ENCODE measurements at regions not wholly inside any gene's neighbourhood (a gene's known extent, or its start where the extent isn't known, plus 50 kb on each side); places are given as distances from the start of the nearest gene placed in this dataset.
A peak's percentile ranks its signal among the peaks of the same experiment; 100 is the strongest.

DNA sequence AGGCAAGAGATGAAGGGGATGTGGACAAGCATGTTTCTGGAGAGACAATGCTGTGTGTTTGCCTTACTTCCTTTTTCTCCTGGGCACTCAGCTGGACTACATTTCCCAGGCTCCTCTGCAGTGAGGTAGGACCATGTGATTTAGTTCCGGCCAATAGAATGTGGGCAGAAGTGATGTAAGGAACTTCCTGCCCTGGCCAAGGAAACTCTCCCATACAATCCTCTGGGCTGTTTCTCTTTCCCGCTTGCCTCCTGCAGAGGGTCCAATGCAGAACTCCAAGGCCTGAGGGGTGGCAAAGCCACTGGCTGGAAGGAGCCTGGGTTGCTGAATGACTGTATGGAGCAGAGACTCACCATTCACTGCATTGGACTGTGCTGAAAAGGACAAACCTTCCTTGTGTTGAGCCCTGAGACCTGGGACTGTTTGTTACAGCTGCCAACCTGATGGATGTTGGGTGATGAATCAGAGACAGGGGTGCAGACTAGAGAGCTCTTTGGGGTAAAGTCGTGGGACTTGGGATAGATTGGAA, 82.7 kb upstream of the SLC6A6 start:
- no peaks in the 10 kb centered on the region for H3K36me3 Mint-ChIP-seq
- H3K4me3 Mint-ChIP-seq, result no peak overlapping the region
- Histone ChIP-seq H3K36me3 (ENCODE audit: insufficient read depth, low read length) (no peaks in the 10 kb centered on the region), H3K9me3 (ENCODE audit: control insufficient read depth in 1 of 2, low read length in 2 of 2) (peaks cover 0 to 4% of the 10 kb centered on the region in 2 donors), H3K27me3 (ENCODE audit: insufficient read depth, low read length) (no peaks in the 10 kb centered on the region), H3K4me3 (ENCODE audit: low read length in 2 of 2) (no peak overlapping the region), H3K4me1 (ENCODE audit: insufficient read depth, low read length) (no peaks in the 10 kb centered on the region), H3K27ac (ENCODE audit: low read depth, low read length) (no peak overlapping the region)
- H3K9me3 Mint-ChIP-seq, result peaks cover 0 to 7% (median 3%) of the 10 kb centered on the region in 8 donors
- POLR2A ChIA-PET (ENCODE audit: partially characterized antibody), result no interaction called here
- peaks cover 0 to 3% of the 10 kb centered on the region in 2 donors for H3K27me3 Mint-ChIP-seq
- H3K4me1 Mint-ChIP-seq, result no peaks in the 10 kb centered on the region
- CTCF ChIA-PET (ENCODE audit: partially characterized antibody), result no interaction called here
- no peak overlapping the region for H3K27ac Mint-ChIP-seq
- intact Hi-C loops (cut with micrococcal nuclease), result no loop called here
- no peak for DNase-seq

DNA sequence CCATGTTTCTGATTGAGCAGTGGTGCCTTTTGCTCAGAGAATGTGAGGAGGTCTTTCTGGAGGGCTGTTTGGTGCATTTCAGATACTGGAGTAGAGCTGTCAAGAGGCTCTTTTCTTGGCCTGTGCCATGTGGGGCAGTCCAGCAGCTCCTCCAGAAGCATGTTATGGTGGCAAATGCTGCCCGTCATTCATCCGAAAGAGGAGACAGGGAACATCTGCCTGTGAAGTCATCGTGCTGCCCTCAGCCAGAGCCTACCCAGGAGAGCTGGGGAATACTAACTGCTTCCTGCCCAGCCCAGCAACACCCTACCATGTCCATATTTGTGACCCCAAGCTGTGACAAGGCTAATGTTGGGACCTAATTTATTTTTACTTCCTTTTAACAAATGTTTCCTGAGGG, 82.2 kb upstream of the SLC6A6 start:
- Mint-ChIP-seq H3K27ac (no peak overlapping the region), H3K4me1 (no peaks in the 10 kb centered on the region), H3K9me3 (peaks cover 0 to 7% (median 3%) of the 10 kb centered on the region in 8 donors), H3K36me3 (no peaks in the 10 kb centered on the region), H3K4me3 (no peak overlapping the region), H3K27me3 (peaks cover 0 to 3% of the 10 kb centered on the region in 2 donors)
- Histone ChIP-seq H3K9me3 (ENCODE audit: control insufficient read depth in 1 of 2, low read length in 2 of 2) (peaks cover 0 to 4% of the 10 kb centered on the region in 2 donors), H3K27me3 (ENCODE audit: insufficient read depth, low read length) (no peaks in the 10 kb centered on the region), H3K4me3 (ENCODE audit: low read length in 2 of 2) (no peak overlapping the region), H3K4me1 (ENCODE audit: insufficient read depth, low read length) (no peaks in the 10 kb centered on the region), H3K27ac (ENCODE audit: low read depth, low read length) (no peak overlapping the region), H3K36me3 (ENCODE audit: insufficient read depth, low read length) (no peaks in the 10 kb centered on the region)
- no peak for DNase-seq
- CTCF ChIA-PET (ENCODE audit: partially characterized antibody), result no interaction called here
- intact Hi-C loops (cut with micrococcal nuclease), result no loop called here
- POLR2A ChIA-PET (ENCODE audit: partially characterized antibody), result no interaction called here

DNA sequence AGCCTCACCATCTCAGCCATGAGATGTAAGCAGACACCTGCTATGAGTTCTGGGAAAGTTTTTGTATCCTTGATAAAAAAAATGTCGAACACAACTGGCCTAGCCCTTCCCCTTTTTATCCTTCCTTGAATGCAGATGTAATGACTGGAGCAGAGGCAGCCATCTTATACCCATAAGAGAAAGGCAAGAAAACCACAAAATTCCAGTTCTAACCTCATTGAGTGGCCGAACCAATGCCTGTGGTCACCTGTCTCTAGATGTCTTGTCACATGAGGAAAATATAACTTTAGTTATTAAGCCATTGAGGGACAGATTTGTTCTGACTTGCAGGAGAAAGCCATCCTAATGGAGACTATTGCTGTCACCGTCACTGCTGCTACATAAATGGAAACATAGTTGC, 80.4 kb upstream of the SLC6A6 start:
- H3K27ac ChIP-seq (ENCODE audit: low read depth, low read length), result no peak overlapping the region
- Mint-ChIP-seq H3K27ac (no peak overlapping the region), H3K4me1 (no peaks in the 10 kb centered on the region), H3K9me3 (peaks cover 0 to 7% (median 3%) of the 10 kb centered on the region in 8 donors), H3K36me3 (no peaks in the 10 kb centered on the region), H3K4me3 (no peak overlapping the region), H3K27me3 (peaks cover 0 to 3% of the 10 kb centered on the region in 2 donors)
- H3K36me3 ChIP-seq (ENCODE audit: insufficient read depth, low read length), result no peaks in the 10 kb centered on the region
- H3K27me3 ChIP-seq (ENCODE audit: insufficient read depth, low read length), result no peaks in the 10 kb centered on the region
- H3K4me3 ChIP-seq (ENCODE audit: low read length in 2 of 2), result no peak overlapping the region
- ChIA-PET CTCF (ENCODE audit: partially characterized antibody) (no interaction called here), POLR2A (ENCODE audit: partially characterized antibody) (no interaction called here)
- intact Hi-C loops (cut with micrococcal nuclease), result no loop called here
- H3K9me3 ChIP-seq (ENCODE audit: control insufficient read depth in 1 of 2, low read length in 2 of 2), result peaks cover 0 to 4% of the 10 kb centered on the region in 2 donors
- no peaks in the 10 kb centered on the region for H3K4me1 ChIP-seq (ENCODE audit: insufficient read depth, low read length)
- DNase-seq, result no peak

DNA sequence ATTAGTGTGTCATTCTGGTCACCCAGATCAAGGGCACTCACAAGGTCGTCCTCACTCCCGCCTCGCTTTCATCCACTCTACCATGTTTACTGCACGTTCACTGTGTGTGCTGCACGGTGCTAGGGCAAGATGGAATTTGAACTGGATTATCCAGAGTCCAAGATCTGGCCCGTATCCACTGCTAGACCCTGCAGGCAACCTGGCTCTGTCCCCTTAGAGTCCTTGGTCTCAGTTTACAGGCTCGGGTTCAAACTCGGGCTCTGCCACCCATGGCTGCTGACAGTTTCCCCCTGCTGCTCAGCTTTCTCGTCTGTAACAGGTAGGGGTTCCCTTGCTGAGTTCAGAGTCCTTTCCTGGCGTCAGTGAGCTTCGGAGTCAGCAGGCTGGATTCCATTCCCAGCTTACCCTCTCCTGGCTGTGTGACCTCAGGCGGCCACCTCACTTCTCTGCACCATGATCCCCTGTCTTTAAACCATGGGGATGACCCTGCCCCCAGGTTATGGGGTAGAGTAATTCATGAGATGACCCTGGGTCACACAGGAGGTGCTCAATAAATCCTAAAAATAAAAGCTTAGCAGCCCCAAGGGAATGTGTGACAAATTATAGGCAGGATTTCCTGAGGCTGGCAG, 79.6 kb upstream of the SLC6A6 start:
- Mint-ChIP-seq H3K27me3 (peaks cover 0 to 3% of the 10 kb centered on the region in 2 donors), H3K9me3 (peaks cover 0 to 7% (median 3%) of the 10 kb centered on the region in 8 donors), H3K4me1 (no peaks in the 10 kb centered on the region), H3K36me3 (no peaks in the 10 kb centered on the region), H3K4me3 (no peak overlapping the region), H3K27ac (no peak overlapping the region)
- CTCF ChIA-PET (ENCODE audit: partially characterized antibody), result no interaction called here
- Histone ChIP-seq H3K36me3 (ENCODE audit: insufficient read depth, low read length) (no peaks in the 10 kb centered on the region), H3K4me3 (ENCODE audit: low read length in 2 of 2) (no peak overlapping the region), H3K9me3 (ENCODE audit: control insufficient read depth in 1 of 2, low read length in 2 of 2) (peaks cover 0 to 4% of the 10 kb centered on the region in 2 donors), H3K27me3 (ENCODE audit: insufficient read depth, low read length) (no peaks in the 10 kb centered on the region), H3K4me1 (ENCODE audit: insufficient read depth, low read length) (no peaks in the 10 kb centered on the region), H3K27ac (ENCODE audit: low read depth, low read length) (no peak overlapping the region)
- POLR2A ChIA-PET (ENCODE audit: partially characterized antibody), result no interaction called here
- no peak for DNase-seq
- intact Hi-C loops (cut with micrococcal nuclease), result no loop called here

- Mint-ChIP-seq H3K27me3 (peaks cover 2 to 4% of the 10 kb centered on the region in 2 donors), H3K4me1 (no peaks in the 10 kb centered on the region), H3K27ac (no peak overlapping the region), H3K9me3 (peaks cover 0 to 7% (median 3%) of the 10 kb centered on the region in 8 donors), H3K4me3 (no peak overlapping the region), H3K36me3 (no peaks in the 10 kb centered on the region)
- ChIA-PET CTCF (ENCODE audit: partially characterized antibody) (no interaction called here), POLR2A (ENCODE audit: partially characterized antibody) (no interaction called here)
- DNase-seq, result no peak
- H3K36me3 ChIP-seq (ENCODE audit: insufficient read depth, low read length), result no peaks in the 10 kb centered on the region
- intact Hi-C loops (cut with micrococcal nuclease), result no loop called here
- no peak overlapping the region for H3K4me3 ChIP-seq (ENCODE audit: low read length in 2 of 2)
- H3K4me1 ChIP-seq (ENCODE audit: insufficient read depth, low read length), result no peaks in the 10 kb centered on the region
- no peaks in the 10 kb centered on the region for H3K27me3 ChIP-seq (ENCODE audit: insufficient read depth, low read length)
- H3K9me3 ChIP-seq (ENCODE audit: control insufficient read depth in 1 of 2, low read length in 2 of 2), result peaks cover 0 to 4% of the 10 kb centered on the region in 2 donors
- H3K27ac ChIP-seq (ENCODE audit: low read depth, low read length), result no peak overlapping the region
Observed at GRCh38 chr3:14323401-14324223, 78.8 kb upstream of the SLC6A6 start.

DNA sequence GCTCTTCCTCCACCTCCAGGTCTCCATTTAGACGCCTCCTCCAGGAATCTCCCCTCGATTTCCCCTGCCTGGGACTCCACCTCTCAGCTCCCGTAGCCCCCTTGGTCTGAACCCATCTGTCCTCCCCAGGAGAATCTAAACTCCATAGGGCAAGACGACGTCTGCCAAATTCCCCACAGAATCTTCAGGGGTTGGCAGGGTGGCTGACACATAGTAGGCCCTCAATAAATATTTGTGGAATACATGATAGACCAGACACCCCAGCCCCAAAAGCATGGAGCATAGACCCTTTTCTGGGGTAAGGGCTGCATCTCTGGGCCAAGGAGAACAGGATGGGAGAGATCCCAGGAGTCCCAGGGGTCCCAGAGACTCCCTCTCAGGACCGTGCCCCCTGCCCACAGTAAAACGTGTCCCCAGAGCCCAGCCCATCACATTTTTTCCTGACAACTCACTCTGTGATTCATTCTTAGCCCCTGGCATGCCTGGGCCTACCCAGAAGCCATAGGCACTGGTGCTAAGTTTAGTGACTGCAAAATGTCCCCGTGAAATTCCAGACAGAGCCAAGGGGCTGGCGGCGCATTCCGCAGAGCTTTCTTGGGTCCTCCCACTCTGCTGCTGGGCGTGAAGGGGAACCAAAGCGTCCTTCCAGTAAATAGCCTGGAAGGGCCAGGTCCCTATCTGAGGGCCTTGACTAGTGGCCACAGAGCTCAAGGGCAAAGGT, 78.0 kb upstream of the SLC6A6 start:
- POLR2A ChIA-PET (ENCODE audit: partially characterized antibody), result no interaction called here
- no peaks in the 10 kb centered on the region for H3K4me1 Mint-ChIP-seq
- CTCF ChIA-PET (ENCODE audit: partially characterized antibody), result no interaction called here
- peak overlapping the region in 1 of 7 donors; percentile 13 for H3K27ac Mint-ChIP-seq
- Histone ChIP-seq H3K4me1 (ENCODE audit: insufficient read depth, low read length) (no peaks in the 10 kb centered on the region), H3K36me3 (ENCODE audit: insufficient read depth, low read length) (no peaks in the 10 kb centered on the region), H3K4me3 (ENCODE audit: low read length in 2 of 2) (no peak overlapping the region), H3K27ac (ENCODE audit: low read depth, low read length) (no peak overlapping the region), H3K27me3 (ENCODE audit: insufficient read depth, low read length) (no peaks in the 10 kb centered on the region), H3K9me3 (ENCODE audit: control insufficient read depth in 1 of 2, low read length in 2 of 2) (peaks cover 0 to 4% of the 10 kb centered on the region in 2 donors)
- intact Hi-C loops (cut with micrococcal nuclease), result no loop called here
- H3K27me3 Mint-ChIP-seq, result peaks cover 2 to 4% of the 10 kb centered on the region in 2 donors
- peaks cover 0 to 7% (median 3%) of the 10 kb centered on the region in 8 donors for H3K9me3 Mint-ChIP-seq
- no peak for DNase-seq
- H3K4me3 Mint-ChIP-seq, result no peak overlapping the region
- no peaks in the 10 kb centered on the region for H3K36me3 Mint-ChIP-seq

DNA sequence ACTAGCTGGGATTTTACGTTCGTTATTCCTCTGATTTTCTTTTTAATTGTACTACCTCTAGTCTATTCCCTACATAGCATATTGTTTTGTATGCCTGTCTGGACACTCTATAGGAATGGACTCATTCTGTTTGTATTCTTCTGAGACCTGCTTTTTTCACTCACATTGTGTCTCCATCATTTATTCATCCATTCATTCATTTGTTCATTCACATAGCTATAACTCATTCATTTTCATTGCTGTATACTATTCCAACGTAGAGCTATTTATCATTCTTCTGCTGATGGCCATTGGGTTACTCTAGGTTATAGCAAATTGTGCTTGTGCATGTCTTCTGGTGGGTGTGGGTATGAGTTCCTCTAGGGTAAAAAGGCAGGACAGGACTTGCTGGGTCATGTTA, 74.0 kb upstream of the SLC6A6 start:
- Histone ChIP-seq H3K4me3 (ENCODE audit: low read length in 2 of 2) (no peak overlapping the region), H3K9me3 (ENCODE audit: control insufficient read depth in 1 of 2, low read length in 2 of 2) (no peaks in the 10 kb centered on the region), H3K36me3 (ENCODE audit: insufficient read depth, low read length) (no peaks in the 10 kb centered on the region), H3K27ac (ENCODE audit: low read depth, low read length) (no peak overlapping the region), H3K4me1 (ENCODE audit: insufficient read depth, low read length) (no peaks in the 10 kb centered on the region), H3K27me3 (ENCODE audit: insufficient read depth, low read length) (no peaks in the 10 kb centered on the region)
- DNase-seq, result no peak
- ChIA-PET CTCF (ENCODE audit: partially characterized antibody) (interaction anchor here (0.8 kb wide), 1 partner anchor 139 kb away, joined by 4 read pairs; no protein-coding TSS in a partner anchor), POLR2A (ENCODE audit: partially characterized antibody) (no interaction called here)
- Mint-ChIP-seq H3K27me3 (peaks cover 4% of the 10 kb centered on the region in 2 donors), H3K4me1 (no peaks in the 10 kb centered on the region), H3K9me3 (peaks cover 0 to 4% (median 0%) of the 10 kb centered on the region in 8 donors), H3K36me3 (no peaks in the 10 kb centered on the region), H3K27ac (no peak overlapping the region), H3K4me3 (no peak overlapping the region)
- intact Hi-C loops (cut with micrococcal nuclease), result no loop called here
